ENCODE measurements at regions not wholly inside any gene's neighbourhood (a gene's known extent, or its start where the extent isn't known, plus 50 kb on each side); places are given as distances from the start of the nearest gene placed in this dataset.
A peak's percentile ranks its signal among the peaks of the same experiment; 100 is the strongest.

GRCh38 chr5:30092548-30092947 is 1100.9 kb upstream of the CDH6 start:
- H3K4me1 ChIP-seq (replicated peaks in 1 of 2): no peaks in the 10 kb centered on the region
- 0 to 100% (median 68%) methylated on average over 1 of the region's 1 CpG; no CpG with 5 or more reads in 2 of the 10 experiments for WGBS, 10 experiments
- H3K4me3 ChIP-seq: no peak overlapping the region
- H3K27ac ChIP-seq: no peak overlapping the region
- in situ Hi-C loops (cut with MboI; ENCODE audit: low pct_unique_long_range_greater_than_20kb in 2 of 9, low sequenced_read_pairs in 9 of 9, unreplicated experiment in 9 of 9): no loop called here
- ATAC-seq (replicated peaks in 6 of 8): no peak

GRCh38 chr5:30069441-30070263 is 1123.8 kb upstream of the CDH6 start:
- Histone ChIP-seq H3K4me3 (no peak overlapping the region), H3K4me1 (replicated peaks in 1 of 2) (no peaks in the 10 kb centered on the region), H3K27ac (no peak overlapping the region)
- no peak for ATAC-seq (replicated peaks in 6 of 8)
- in situ Hi-C loops (cut with MboI; ENCODE audit: low pct_unique_long_range_greater_than_20kb in 2 of 9, low sequenced_read_pairs in 9 of 9, unreplicated experiment in 9 of 9): no loop called here
- 0 to 100% (median 20%) methylated on average over 1 to 2 of the region's 18 CpGs; no CpG with 5 or more reads in 5 of the 10 experiments for WGBS, 10 experiments

GRCh38 chr5:30063503-30063902 is 1130.0 kb upstream of the CDH6 start:
- Histone ChIP-seq H3K4me3 (no peak overlapping the region), H3K4me1 (replicated peaks in 1 of 2) (no peaks in the 10 kb centered on the region), H3K27ac (no peak overlapping the region)
- ATAC-seq (replicated peaks in 6 of 8): peak in 3 of 8 experiments; percentile 27 to 40 (median 38)
- in situ Hi-C loops (cut with MboI; ENCODE audit: low pct_unique_long_range_greater_than_20kb in 2 of 9, low sequenced_read_pairs in 9 of 9, unreplicated experiment in 9 of 9): no loop called here

- no peak for ATAC-seq (replicated peaks in 6 of 8)
- WGBS, 10 experiments: 0 to 100% (median 58%) methylated on average over 2 of the region's 2 CpGs; no CpG with 5 or more reads in 2 of the 10 experiments
- in situ Hi-C loops (cut with MboI; ENCODE audit: low pct_unique_long_range_greater_than_20kb in 2 of 9, low sequenced_read_pairs in 9 of 9, unreplicated experiment in 9 of 9): no loop called here
- Histone ChIP-seq H3K4me1 (replicated peaks in 1 of 2) (no peaks in the 10 kb centered on the region), H3K4me3 (no peak overlapping the region), H3K27ac (no peak overlapping the region)
These were observed 1141.5 kb upstream of the CDH6 start for GRCh38 chr5:30051976-30052375.

GRCh38 chr5:30050056-30050815 is 1143.2 kb upstream of the CDH6 start:
- Histone ChIP-seq H3K4me1 (replicated peaks in 1 of 2) (no peaks in the 10 kb centered on the region), H3K27ac (no peak overlapping the region), H3K4me3 (no peak overlapping the region)
- in situ Hi-C loops (cut with MboI; ENCODE audit: low pct_unique_long_range_greater_than_20kb in 2 of 9, low sequenced_read_pairs in 9 of 9, unreplicated experiment in 9 of 9): no loop called here
- 0 to 84% (median 58%) methylated on average over 1 to 8 of the region's 8 CpGs for WGBS, 10 experiments
- ATAC-seq (replicated peaks in 6 of 8): no peak

GRCh38 chr5:30042677-30043076 is 1150.8 kb upstream of the CDH6 start:
- ATAC-seq (replicated peaks in 6 of 8): no peak
- in situ Hi-C loops (cut with MboI; ENCODE audit: low pct_unique_long_range_greater_than_20kb in 2 of 9, low sequenced_read_pairs in 9 of 9, unreplicated experiment in 9 of 9): loop anchor here in 1 of 9 experiments (25.0 kb wide), 1 partner anchor 1445 kb away; no protein-coding TSS in a partner anchor
- no peak overlapping the region for H3K4me3 ChIP-seq

GRCh38 chr5:30041831-30042385 is 1151.6 kb upstream of the CDH6 start:
- ATAC-seq (replicated peaks in 6 of 8): no peak
- no peak overlapping the region for H3K4me3 ChIP-seq
- 0 to 100% (median 60%) methylated on average over 1 to 3 of the region's 7 CpGs; no CpG with 5 or more reads in 4 of the 10 experiments for WGBS, 10 experiments
- no peak overlapping the region for H3K27ac ChIP-seq
- in situ Hi-C loops (cut with MboI; ENCODE audit: low pct_unique_long_range_greater_than_20kb in 2 of 9, low sequenced_read_pairs in 9 of 9, unreplicated experiment in 9 of 9): loop anchor here in 1 of 9 experiments (25.0 kb wide), 1 partner anchor 1445 kb away; no protein-coding TSS in a partner anchor
- H3K4me1 ChIP-seq (replicated peaks in 1 of 2): no peaks in the 10 kb centered on the region

More at GRCh38 chr5:30042677-30043076, 1150.8 kb upstream of the CDH6 start:
- H3K27ac ChIP-seq: no peak overlapping the region
- 97 to 100% methylated on average over 1 to 10 of the region's 10 CpGs; no CpG with 5 or more reads in 8 of the 10 experiments for WGBS, 10 experiments
- H3K4me1 ChIP-seq (replicated peaks in 1 of 2): no peaks in the 10 kb centered on the region

GRCh38 chr5:30041291-30041690 is 1152.2 kb upstream of the CDH6 start:
- in situ Hi-C loops (cut with MboI; ENCODE audit: low pct_unique_long_range_greater_than_20kb in 2 of 9, low sequenced_read_pairs in 9 of 9, unreplicated experiment in 9 of 9): loop anchor here in 1 of 9 experiments (25.0 kb wide), 1 partner anchor 1446 kb away; no protein-coding TSS in a partner anchor
- H3K27ac ChIP-seq: no peak overlapping the region
- H3K4me1 ChIP-seq (replicated peaks in 1 of 2): no peaks in the 10 kb centered on the region
- WGBS, 10 experiments: 8 to 100% (median 71%) methylated on average over 2 of the region's 3 CpGs; no CpG with 5 or more reads in 2 of the 10 experiments
- ATAC-seq (replicated peaks in 6 of 8): no peak
- no peak overlapping the region for H3K4me3 ChIP-seq

- Histone ChIP-seq H3K4me3 (no peak overlapping the region), H3K27ac (no peak overlapping the region), H3K4me1 (replicated peaks in 1 of 2) (no peaks in the 10 kb centered on the region)
- 0 to 58% (median 16%) methylated on average over 1 to 6 of the region's 6 CpGs for WGBS, 10 experiments
- peak; percentile 70 to 97 (median 84) for ATAC-seq (replicated peaks in 6 of 8)
- in situ Hi-C loops (cut with MboI; ENCODE audit: low pct_unique_long_range_greater_than_20kb in 2 of 9, low sequenced_read_pairs in 9 of 9, unreplicated experiment in 9 of 9): loop anchor here in 1 of 9 experiments (25.0 kb wide), 1 partner anchor 1447 kb away; no protein-coding TSS in a partner anchor
These were observed 1152.9 kb upstream of the CDH6 start for GRCh38 chr5:30040488-30041118.

- ATAC-seq (replicated peaks in 6 of 8): no peak
- no peak overlapping the region for H3K27ac ChIP-seq
- no peak overlapping the region for H3K4me3 ChIP-seq
- H3K4me1 ChIP-seq (replicated peaks in 1 of 2): no peaks in the 10 kb centered on the region
- in situ Hi-C loops (cut with MboI; ENCODE audit: low pct_unique_long_range_greater_than_20kb in 2 of 9, low sequenced_read_pairs in 9 of 9, unreplicated experiment in 9 of 9): loop anchor here in 1 of 9 experiments (25.0 kb wide), 1 partner anchor 1448 kb away; no protein-coding TSS in a partner anchor
These were observed 1154.1 kb upstream of the CDH6 start for GRCh38 chr5:30039379-30039778.

- WGBS, 10 experiments: 0 to 100% (median 73%) methylated on average over 1 to 2 of the region's 2 CpGs; no CpG with 5 or more reads in 1 of the 10 experiments
These were observed 1158.6 kb upstream of the CDH6 start for GRCh38 chr5:30034870-30035269.

GRCh38 chr5:30030101-30030500 is 1163.4 kb upstream of the CDH6 start:
- Histone ChIP-seq H3K4me3 (no peak overlapping the region), H3K4me1 (replicated peaks in 1 of 2) (no peaks in the 10 kb centered on the region), H3K27ac (no peak overlapping the region)
- no peak for ATAC-seq (replicated peaks in 6 of 8)
- in situ Hi-C loops (cut with MboI; ENCODE audit: low pct_unique_long_range_greater_than_20kb in 2 of 9, low sequenced_read_pairs in 9 of 9, unreplicated experiment in 9 of 9): loop anchor here in 1 of 9 experiments (25.0 kb wide), 1 partner anchor 1457 kb away; no protein-coding TSS in a partner anchor
- 0 to 100% (median 84%) methylated on average over 1 to 2 of the region's 2 CpGs; no CpG with 5 or more reads in 2 of the 10 experiments for WGBS, 10 experiments

More at GRCh38 chr5:30034870-30035269, 1158.6 kb upstream of the CDH6 start:
- H3K27ac ChIP-seq: no peak overlapping the region
- no peak overlapping the region for H3K4me3 ChIP-seq
- in situ Hi-C loops (cut with MboI; ENCODE audit: low pct_unique_long_range_greater_than_20kb in 2 of 9, low sequenced_read_pairs in 9 of 9, unreplicated experiment in 9 of 9): loop anchor here in 1 of 9 experiments (25.0 kb wide), 1 partner anchor 1452 kb away; no protein-coding TSS in a partner anchor
- no peaks in the 10 kb centered on the region for H3K4me1 ChIP-seq (replicated peaks in 1 of 2)
- no peak for ATAC-seq (replicated peaks in 6 of 8)
